ENCODE measurements at regions not wholly inside any gene's neighbourhood (a gene's known extent, or its start where the extent isn't known, plus 50 kb on each side); places are given as distances from the start of the nearest gene placed in this dataset.
"Not testable (repeated sequence)": the region's sequence is repeated elsewhere in the genome, so short reads cannot be mapped to it uniquely, and the experiment has no call there.

- DNase-seq, result peak in 2 of 14 donors; percentile 1
Observed at GRCh38 chr16:61421111-61421510, 615.1 kb downstream of the CDH8 start.

- DNase-seq, result no peak
Observed at GRCh38 chr16:61419791-61420190, 616.4 kb downstream of the CDH8 start.

GRCh38 chr16:61418802-61419201 is 617.4 kb downstream of the CDH8 start:
- DNase-seq, result not testable (repeated sequence)

- DNase-seq, result no peak
Observed at GRCh38 chr16:61415126-61415525, 621.1 kb downstream of the CDH8 start.

GRCh38 chr16:61413021-61413420 is 623.2 kb downstream of the CDH8 start:
- DNase-seq, result no peak

GRCh38 chr16:61412562-61412961 is 623.7 kb downstream of the CDH8 start:
- DNase-seq, result no peak

- no peak for DNase-seq
Observed at GRCh38 chr16:61409604-61410003, 626.6 kb downstream of the CDH8 start.

- DNase-seq, result no peak
Observed at GRCh38 chr16:61403386-61403785, 632.9 kb downstream of the CDH8 start.

GRCh38 chr16:61391896-61392295 is 644.3 kb downstream of the CDH8 start:
- DNase-seq, result no peak

- no peak for DNase-seq
Observed at GRCh38 chr16:61390965-61391637, 645.1 kb downstream of the CDH8 start.

- DNase-seq, result no peak
Observed at GRCh38 chr16:61385392-61386071, 650.7 kb downstream of the CDH8 start.

GRCh38 chr16:61382435-61382834 is 653.8 kb downstream of the CDH8 start:
- DNase-seq, result no peak

GRCh38 chr16:61379311-61379710 is 656.9 kb downstream of the CDH8 start:
- no peak for DNase-seq

GRCh38 chr16:61374071-61374470 is 662.2 kb downstream of the CDH8 start:
- no peak for DNase-seq

- DNase-seq, result no peak
Observed at GRCh38 chr16:61371881-61372280, 664.4 kb downstream of the CDH8 start.

- DNase-seq, result no peak
Observed at GRCh38 chr16:61371388-61371787, 664.9 kb downstream of the CDH8 start.

GRCh38 chr16:61370564-61370963 is 665.7 kb downstream of the CDH8 start:
- no peak for DNase-seq

GRCh38 chr16:61366006-61366405 is 670.2 kb downstream of the CDH8 start:
- DNase-seq, result no peak

GRCh38 chr16:61364990-61365389 is 671.2 kb downstream of the CDH8 start:
- DNase-seq, result no peak

- DNase-seq, result no peak
Observed at GRCh38 chr16:61362585-61362984, 673.7 kb downstream of the CDH8 start.

GRCh38 chr16:61344791-61345190 is 691.4 kb downstream of the CDH8 start:
- DNase-seq, result no peak

GRCh38 chr16:61332461-61332860 is 703.8 kb downstream of the CDH8 start:
- no peak for DNase-seq

- DNase-seq, result no peak
Observed at GRCh38 chr16:61324044-61324443, 712.2 kb downstream of the CDH8 start.

- DNase-seq, result no peak
Observed at GRCh38 chr16:61323456-61323855, 712.8 kb downstream of the CDH8 start.
